ENCODE measurements at regions not wholly inside any gene's neighbourhood (a gene's known extent, or its start where the extent isn't known, plus 50 kb on each side); places are given as distances from the start of the nearest gene placed in this dataset.

GRCh38 chr5:87803352-87803751 is 390.6 kb upstream of the CCNH start:
- Mint-ChIP-seq H3K27me3 (peaks cover 3% of the 10 kb centered on the region), H3K36me3 (ENCODE audit: low read depth) (no peaks in the 10 kb centered on the region), H3K4me1 (no peaks in the 10 kb centered on the region), H3K4me3 (no peak overlapping the region), H3K9me3 (no peaks in the 10 kb centered on the region), H3K27ac (no peak overlapping the region)
- CTCF ChIA-PET, result no interaction called here
- DNase-seq, result no peak
- POLR2A ChIA-PET, result no interaction called here

GRCh38 chr5:87791869-87792268 is 379.1 kb upstream of the CCNH start:
- DNase-seq, result no peak
- CTCF ChIA-PET, result no interaction called here
- Mint-ChIP-seq H3K4me1 (no peaks in the 10 kb centered on the region), H3K4me3 (no peak overlapping the region), H3K9me3 (no peaks in the 10 kb centered on the region), H3K36me3 (ENCODE audit: low read depth) (no peaks in the 10 kb centered on the region), H3K27me3 (peaks cover 6% of the 10 kb centered on the region), H3K27ac (no peak overlapping the region)
- POLR2A ChIA-PET, result interaction anchor here (0.7 kb wide), 1 partner anchor 48 kb away, joined by 3 read pairs; no protein-coding TSS in a partner anchor

- Mint-ChIP-seq H3K9me3 (no peaks in the 10 kb centered on the region), H3K4me1 (no peaks in the 10 kb centered on the region), H3K27me3 (peaks cover 8% of the 10 kb centered on the region), H3K36me3 (ENCODE audit: low read depth) (no peaks in the 10 kb centered on the region), H3K27ac (no peak overlapping the region), H3K4me3 (no peak overlapping the region)
- DNase-seq, result no peak
- CTCF ChIA-PET, result no interaction called here
- POLR2A ChIA-PET, result no interaction called here
Observed at GRCh38 chr5:87788416-87788815, 375.7 kb upstream of the CCNH start.

GRCh38 chr5:87787625-87788256 is 375.0 kb upstream of the CCNH start:
- ChIA-PET POLR2A (no interaction called here), CTCF (no interaction called here)
- H3K4me1 Mint-ChIP-seq, result no peaks in the 10 kb centered on the region
- H3K36me3 Mint-ChIP-seq (ENCODE audit: low read depth), result no peaks in the 10 kb centered on the region
- DNase-seq, result no peak
- H3K27ac Mint-ChIP-seq, result no peak overlapping the region
- no peak overlapping the region for H3K4me3 Mint-ChIP-seq
- no peaks in the 10 kb centered on the region for H3K9me3 Mint-ChIP-seq
- H3K27me3 Mint-ChIP-seq, result peaks cover 11% of the 10 kb centered on the region

GRCh38 chr5:87787086-87787485 is 374.4 kb upstream of the CCNH start:
- ChIA-PET POLR2A (no interaction called here), CTCF (no interaction called here)
- H3K4me3 Mint-ChIP-seq, result no peak overlapping the region

GRCh38 chr5:87786471-87786870 is 373.7 kb upstream of the CCNH start:
- POLR2A ChIA-PET, result no interaction called here
- Mint-ChIP-seq H3K27me3 (peaks cover 18% of the 10 kb centered on the region), H3K9me3 (no peaks in the 10 kb centered on the region), H3K4me3 (no peak overlapping the region), H3K36me3 (ENCODE audit: low read depth) (no peaks in the 10 kb centered on the region), H3K4me1 (no peaks in the 10 kb centered on the region), H3K27ac (no peak overlapping the region)
- CTCF ChIA-PET, result no interaction called here
- no peak for DNase-seq

More at GRCh38 chr5:87787086-87787485, 374.4 kb upstream of the CCNH start:
- Mint-ChIP-seq H3K4me1 (no peaks in the 10 kb centered on the region), H3K36me3 (ENCODE audit: low read depth) (no peaks in the 10 kb centered on the region), H3K27ac (no peak overlapping the region), H3K27me3 (peaks cover 13% of the 10 kb centered on the region), H3K9me3 (no peaks in the 10 kb centered on the region)
- DNase-seq, result no peak

GRCh38 chr5:87785554-87786335 is 373.0 kb upstream of the CCNH start:
- no peak overlapping the region for H3K27ac Mint-ChIP-seq
- ChIA-PET CTCF (no interaction called here), POLR2A (no interaction called here)
- no peak for DNase-seq
- no peaks in the 10 kb centered on the region for H3K9me3 Mint-ChIP-seq
- H3K27me3 Mint-ChIP-seq, result peaks cover 21% of the 10 kb centered on the region
- H3K4me1 Mint-ChIP-seq, result no peaks in the 10 kb centered on the region
- H3K4me3 Mint-ChIP-seq, result no peak overlapping the region
- no peaks in the 10 kb centered on the region for H3K36me3 Mint-ChIP-seq (ENCODE audit: low read depth)

- H3K36me3 Mint-ChIP-seq (ENCODE audit: low read depth), result no peaks in the 10 kb centered on the region
- no peak overlapping the region for H3K27ac Mint-ChIP-seq
- ChIA-PET POLR2A (no interaction called here), CTCF (no interaction called here)
- H3K4me1 Mint-ChIP-seq, result no peaks in the 10 kb centered on the region
- no peak overlapping the region for H3K4me3 Mint-ChIP-seq
- peaks cover 21% of the 10 kb centered on the region for H3K27me3 Mint-ChIP-seq
- no peaks in the 10 kb centered on the region for H3K9me3 Mint-ChIP-seq
- DNase-seq, result no peak
Observed at GRCh38 chr5:87784879-87785495, 372.3 kb upstream of the CCNH start.

GRCh38 chr5:87784311-87784710 is 371.6 kb upstream of the CCNH start:
- H3K9me3 Mint-ChIP-seq, result no peaks in the 10 kb centered on the region
- H3K36me3 Mint-ChIP-seq (ENCODE audit: low read depth), result no peaks in the 10 kb centered on the region
- H3K4me3 Mint-ChIP-seq, result no peak overlapping the region
- H3K27me3 Mint-ChIP-seq, result peaks cover 21% of the 10 kb centered on the region
- no peak overlapping the region for H3K27ac Mint-ChIP-seq
- no peaks in the 10 kb centered on the region for H3K4me1 Mint-ChIP-seq
- ChIA-PET CTCF (no interaction called here), POLR2A (no interaction called here)
- DNase-seq, result no peak

GRCh38 chr5:87782916-87783315 is 370.2 kb upstream of the CCNH start:
- H3K27me3 Mint-ChIP-seq, result peaks cover 18% of the 10 kb centered on the region
- no peak overlapping the region for H3K27ac Mint-ChIP-seq
- no peaks in the 10 kb centered on the region for H3K4me1 Mint-ChIP-seq
- no peaks in the 10 kb centered on the region for H3K9me3 Mint-ChIP-seq
- DNase-seq, result no peak
- POLR2A ChIA-PET, result no interaction called here
- CTCF ChIA-PET, result no interaction called here
- no peak overlapping the region for H3K4me3 Mint-ChIP-seq
- H3K36me3 Mint-ChIP-seq (ENCODE audit: low read depth), result no peaks in the 10 kb centered on the region

GRCh38 chr5:87781976-87782375 is 369.2 kb upstream of the CCNH start:
- H3K36me3 Mint-ChIP-seq (ENCODE audit: low read depth), result no peaks in the 10 kb centered on the region
- no peak overlapping the region for H3K27ac Mint-ChIP-seq
- ChIA-PET POLR2A (no interaction called here), CTCF (interaction anchor here (1.2 to 2.0 kb wide), 3 partner anchors 895 to 909 kb away, joined by 5 to 10 read pairs (median 8); no protein-coding TSS in a partner anchor)
- H3K9me3 Mint-ChIP-seq, result no peaks in the 10 kb centered on the region
- DNase-seq, result no peak
- H3K4me1 Mint-ChIP-seq, result no peaks in the 10 kb centered on the region
- H3K27me3 Mint-ChIP-seq, result peaks cover 20% of the 10 kb centered on the region
- no peak overlapping the region for H3K4me3 Mint-ChIP-seq

GRCh38 chr5:87780831-87781760 is 368.4 kb upstream of the CCNH start:
- Mint-ChIP-seq H3K4me3 (no peak overlapping the region), H3K36me3 (ENCODE audit: low read depth) (no peaks in the 10 kb centered on the region)
- POLR2A ChIA-PET, result interaction anchor here (0.5 kb wide), 1 partner anchor 880 kb away, joined by 3 read pairs; no protein-coding TSS in a partner anchor

GRCh38 chr5:87778876-87779275 is 366.1 kb upstream of the CCNH start:
- no peak for DNase-seq
- Mint-ChIP-seq H3K4me1 (no peaks in the 10 kb centered on the region), H3K4me3 (no peak overlapping the region), H3K27ac (no peak overlapping the region), H3K27me3 (peaks cover 20% of the 10 kb centered on the region), H3K36me3 (ENCODE audit: low read depth) (no peaks in the 10 kb centered on the region), H3K9me3 (no peaks in the 10 kb centered on the region)
- POLR2A ChIA-PET, result no interaction called here
- CTCF ChIA-PET, result no interaction called here

More at GRCh38 chr5:87780831-87781760, 368.4 kb upstream of the CCNH start:
- no peaks in the 10 kb centered on the region for H3K9me3 Mint-ChIP-seq
- no peak overlapping the region for H3K27ac Mint-ChIP-seq
- DNase-seq, result peak; percentile 87
- CTCF ChIA-PET, result interaction anchor here (1.0 to 2.0 kb wide), 6 partner anchors 878 to 909 kb away, joined by 3 to 10 read pairs (median 6); no protein-coding TSS in a partner anchor
- peaks cover 20% of the 10 kb centered on the region for H3K27me3 Mint-ChIP-seq
- H3K4me1 Mint-ChIP-seq, result no peaks in the 10 kb centered on the region

Data from activated CD4-positive, alpha-beta T cell treated with anti-CD3 and anti-CD28 coated beads, Interleukin-2, amount 10 ng/mL, durations not matched to agents 7 days and 5 days (primary cell).